Effector memory CD4-positive, alpha-beta T cell (primary cell): ENCODE measurements at regions not wholly inside any gene's neighbourhood (a gene's known extent, or its start where the extent isn't known, plus 50 kb on each side); places are given as distances from the start of the nearest gene placed in this dataset.
A peak's percentile ranks its signal among the peaks of the same experiment; 100 is the strongest.

Experiments
- DNase-seq, 3 donors: peaks; one replicate each; pipeline ENCODE4 v3.0.0-alpha.2; 2020
- H3K27ac ChIP-seq: 2 replicates; pipeline ENCODE4 v1.7.0; 2013; ENCODE audit warnings: mild to moderate bottlenecking, low read length, moderate library complexity; ENCODE audit not compliant: insufficient read depth, poor library complexity, severe bottlenecking
- H3K27me3 ChIP-seq: replicated peaks from 2 replicates; pipeline ENCODE4 v1.7.0; 2013; ENCODE audit warnings: mild to moderate bottlenecking, low read length; ENCODE audit not compliant: insufficient read depth, control insufficient read depth, poor library complexity, severe bottlenecking
- H3K36me3 ChIP-seq: 2 replicates; pipeline ENCODE4 v1.7.0; 2013; ENCODE audit warnings: mild to moderate bottlenecking, low read length, moderate library complexity; ENCODE audit not compliant: control insufficient read depth, insufficient read depth
- H3K4me1 ChIP-seq: 2 replicates; pipeline ENCODE4 v1.7.0; 2013; ENCODE audit warnings: low read length, mild to moderate bottlenecking; ENCODE audit not compliant: control insufficient read depth, insufficient read depth, poor library complexity, severe bottlenecking
- H3K4me3 ChIP-seq: 2 replicates; pipeline ENCODE4 v1.7.0; 2013; ENCODE audit warnings: low read length, low read depth, mild to moderate bottlenecking; ENCODE audit not compliant: insufficient read depth, poor library complexity, severe bottlenecking
- H3K9me3 ChIP-seq: 2 replicates; pipeline ENCODE4 v1.7.0; 2013; ENCODE audit warnings: mild to moderate bottlenecking, low read length, moderate library complexity; ENCODE audit not compliant: control insufficient read depth

DNA sequence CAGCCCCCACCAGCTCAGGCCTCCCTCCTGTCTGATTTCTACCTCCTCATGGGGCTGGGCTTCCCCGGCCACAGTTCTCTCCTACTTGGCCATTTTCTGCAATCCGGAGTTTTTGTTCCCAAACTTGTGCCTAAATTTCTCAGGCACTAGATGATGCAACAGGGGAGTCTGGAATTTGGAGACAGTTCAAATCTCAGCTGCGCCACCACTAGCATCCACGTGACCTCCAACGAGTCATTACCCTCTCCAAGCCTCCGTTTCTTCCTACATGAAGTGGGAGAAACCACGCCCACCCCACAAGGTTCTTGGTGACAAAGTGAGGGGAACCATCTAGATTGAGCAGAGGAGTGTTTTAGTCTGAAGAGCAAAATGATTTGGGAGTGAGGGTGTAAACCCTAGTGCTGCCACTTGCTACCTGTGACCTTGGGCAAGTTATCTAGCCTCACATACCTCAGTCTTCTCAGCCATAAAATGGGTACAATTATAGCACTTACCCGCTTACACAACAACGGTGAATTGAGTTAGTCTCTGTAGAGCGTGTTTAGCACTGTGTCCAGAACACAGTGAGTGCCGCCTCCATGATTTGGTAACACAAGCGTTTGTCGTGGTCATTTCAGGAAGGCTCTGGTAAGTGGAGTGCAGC lies 61.4 kb upstream of the ASAP2 start:
- H3K9me3 ChIP-seq: no peaks in the 10 kb centered on the region
- H3K27me3 ChIP-seq: no peaks in the 10 kb centered on the region
- DNase-seq: no peak
- no peak overlapping the region for H3K4me3 ChIP-seq
- H3K4me1 ChIP-seq: no peaks in the 10 kb centered on the region
- no peak overlapping the region for H3K27ac ChIP-seq
- H3K36me3 ChIP-seq: no peaks in the 10 kb centered on the region

DNA sequence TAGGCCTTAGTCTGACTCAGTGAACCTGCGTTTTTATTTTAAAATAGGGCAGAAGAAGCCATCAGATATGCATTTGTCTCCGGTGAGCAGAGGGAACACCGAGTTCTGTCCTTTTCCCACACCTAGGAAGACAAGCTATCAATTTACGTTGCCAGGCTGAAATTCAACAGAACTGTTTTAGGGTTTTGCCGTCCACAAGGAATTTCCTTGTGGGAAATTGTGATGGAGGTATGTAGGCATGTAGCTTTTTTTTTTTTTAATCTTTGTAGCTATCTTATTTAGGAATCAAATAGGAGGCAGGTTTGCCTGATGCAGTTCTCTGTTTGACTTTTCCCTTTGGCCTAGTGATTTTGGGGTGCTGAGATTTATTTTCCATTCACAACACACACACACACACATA lies 62.0 kb upstream of the ASAP2 start:
- Histone ChIP-seq H3K27me3 (peaks cover under 1% of the 10 kb centered on the region), H3K27ac (no peak overlapping the region), H3K4me3 (no peak overlapping the region), H3K4me1 (no peaks in the 10 kb centered on the region), H3K36me3 (no peaks in the 10 kb centered on the region), H3K9me3 (no peaks in the 10 kb centered on the region)
- DNase-seq: no peak

DNA sequence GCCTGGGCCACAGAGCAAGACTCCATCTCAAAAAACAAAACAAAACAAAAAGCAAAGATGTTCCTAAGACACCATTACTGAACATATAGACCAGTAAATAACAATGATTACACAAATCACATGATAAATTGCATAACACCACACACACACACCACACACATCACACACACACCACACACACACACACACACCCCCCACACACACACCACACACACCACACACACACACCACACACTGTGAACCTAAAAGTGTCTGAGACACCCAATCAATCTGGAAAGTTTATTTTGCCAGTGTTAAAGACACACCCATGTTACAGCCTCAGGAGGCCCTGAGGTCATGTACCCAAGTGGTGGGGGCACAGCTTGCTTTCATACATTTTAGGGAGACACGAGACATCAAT lies 62.6 kb upstream of the ASAP2 start:
- Histone ChIP-seq H3K4me3 (no peak overlapping the region), H3K36me3 (no peaks in the 10 kb centered on the region), H3K27me3 (peaks cover 2% of the 10 kb centered on the region), H3K4me1 (no peaks in the 10 kb centered on the region), H3K27ac (no peak overlapping the region), H3K9me3 (no peaks in the 10 kb centered on the region)
- DNase-seq: no peak

DNA sequence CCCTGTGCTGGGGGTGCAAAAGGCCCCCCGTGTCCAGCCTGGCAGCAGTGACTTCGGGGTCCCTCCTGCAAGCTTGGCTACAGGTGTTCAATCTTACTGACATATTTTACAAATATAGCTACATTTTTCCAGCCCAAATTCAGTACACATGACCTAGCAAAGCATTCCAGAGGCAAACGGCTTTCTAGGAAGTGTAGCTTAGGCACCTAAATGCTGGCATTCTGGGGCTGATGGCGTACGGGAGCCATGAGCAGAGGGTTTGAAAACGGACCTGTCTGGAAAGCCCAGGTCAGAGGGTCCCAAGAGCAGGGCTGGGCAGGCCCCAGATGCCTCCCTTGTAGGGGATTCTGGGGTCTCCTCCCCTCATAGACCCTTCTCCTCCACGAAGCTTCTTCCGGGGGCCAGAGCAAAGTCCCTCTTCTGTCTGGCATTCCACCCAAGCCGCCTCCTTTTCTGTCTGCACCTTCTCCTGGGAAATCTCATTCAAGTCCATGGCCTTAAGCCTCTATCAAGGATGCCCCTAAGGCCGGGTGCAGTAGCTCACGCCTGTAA lies 63.3 kb upstream of the ASAP2 start:
- H3K27ac ChIP-seq: no peak overlapping the region
- H3K27me3 ChIP-seq: peaks cover 2% of the 10 kb centered on the region
- DNase-seq: no peak
- H3K9me3 ChIP-seq: no peaks in the 10 kb centered on the region
- no peaks in the 10 kb centered on the region for H3K4me1 ChIP-seq
- peak overlapping the region; percentile 11 for H3K4me3 ChIP-seq
- no peaks in the 10 kb centered on the region for H3K36me3 ChIP-seq

DNA sequence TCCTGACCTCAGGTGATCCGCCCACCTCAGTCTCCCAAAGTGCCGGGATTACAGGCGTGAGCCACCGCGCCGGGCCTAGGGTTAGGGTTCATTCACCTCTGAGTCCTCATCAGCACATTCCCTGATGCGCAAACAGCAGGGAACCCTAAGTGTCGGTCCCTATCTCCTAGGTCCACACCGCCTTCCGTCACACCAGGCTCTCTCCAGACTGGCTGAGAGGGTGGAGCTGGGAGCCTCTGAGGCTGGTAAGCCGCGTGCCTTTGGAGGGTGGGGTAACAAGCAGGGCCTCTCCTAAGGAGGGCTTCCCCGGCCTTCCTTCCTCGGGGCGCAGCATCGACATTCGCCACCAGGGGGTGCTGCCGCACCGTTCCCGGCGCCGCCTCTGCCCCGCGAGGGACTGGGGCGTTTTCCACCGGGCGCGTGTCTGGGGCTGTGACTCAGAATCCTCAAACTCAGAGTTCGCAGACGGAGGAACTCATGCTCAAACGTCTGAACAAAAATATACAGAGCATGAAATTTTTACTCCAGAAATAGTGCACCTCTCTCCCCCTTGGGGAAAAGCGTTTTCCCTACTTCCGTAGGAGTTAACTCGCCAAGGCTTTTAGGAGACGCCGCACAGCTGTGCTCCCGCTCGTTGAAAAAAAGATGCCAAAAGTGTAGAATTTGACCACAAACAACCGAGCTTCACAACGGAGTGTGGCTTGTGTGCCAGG lies 63.9 kb upstream of the ASAP2 start:
- Histone ChIP-seq H3K4me3 (peak overlapping the region; percentile 11), H3K36me3 (no peaks in the 10 kb centered on the region), H3K27ac (no peak overlapping the region), H3K9me3 (no peaks in the 10 kb centered on the region), H3K27me3 (peaks cover 2% of the 10 kb centered on the region), H3K4me1 (no peaks in the 10 kb centered on the region)
- peak; percentile 48 to 52 (median 52) for DNase-seq

DNA sequence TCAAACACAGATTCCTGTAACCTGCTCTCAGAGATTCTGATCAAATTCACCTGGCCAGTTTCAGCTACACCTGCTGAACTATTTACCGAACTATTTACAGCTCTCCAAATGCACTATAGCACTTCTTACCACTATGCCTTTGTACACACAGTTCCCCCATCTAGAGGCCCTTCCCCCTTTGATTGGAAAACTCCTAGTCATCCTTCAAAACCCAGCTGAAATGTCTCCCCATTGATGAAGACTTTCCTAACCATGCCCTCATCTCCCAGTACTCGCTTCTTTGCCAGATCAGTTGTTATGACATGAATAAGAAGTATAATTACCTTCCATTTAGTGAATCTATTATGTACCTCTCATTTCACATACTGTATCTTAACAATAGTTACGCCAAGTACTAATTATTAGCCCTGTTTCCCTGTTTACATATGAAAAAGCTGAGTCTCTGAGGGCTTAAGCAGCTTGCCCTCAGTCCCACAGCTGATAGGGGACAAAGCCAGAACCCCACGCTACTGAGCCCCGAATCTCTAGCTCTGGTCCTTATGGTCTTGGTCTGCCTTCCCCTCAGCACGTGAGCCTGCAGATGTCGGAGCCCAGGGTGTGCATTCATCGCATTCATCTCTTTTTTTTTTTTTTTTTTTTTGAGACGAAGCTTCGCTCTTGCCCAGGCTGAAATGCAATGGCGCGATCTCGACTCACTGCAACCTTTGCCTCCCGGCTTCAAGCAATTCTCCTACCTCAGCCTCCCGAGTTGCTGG lies 64.7 kb upstream of the ASAP2 start:
- Histone ChIP-seq H3K27me3 (peaks cover 2% of the 10 kb centered on the region), H3K36me3 (no peaks in the 10 kb centered on the region), H3K4me3 (no peak overlapping the region), H3K27ac (no peak overlapping the region), H3K4me1 (no peaks in the 10 kb centered on the region), H3K9me3 (no peaks in the 10 kb centered on the region)
- DNase-seq: no peak

DNA sequence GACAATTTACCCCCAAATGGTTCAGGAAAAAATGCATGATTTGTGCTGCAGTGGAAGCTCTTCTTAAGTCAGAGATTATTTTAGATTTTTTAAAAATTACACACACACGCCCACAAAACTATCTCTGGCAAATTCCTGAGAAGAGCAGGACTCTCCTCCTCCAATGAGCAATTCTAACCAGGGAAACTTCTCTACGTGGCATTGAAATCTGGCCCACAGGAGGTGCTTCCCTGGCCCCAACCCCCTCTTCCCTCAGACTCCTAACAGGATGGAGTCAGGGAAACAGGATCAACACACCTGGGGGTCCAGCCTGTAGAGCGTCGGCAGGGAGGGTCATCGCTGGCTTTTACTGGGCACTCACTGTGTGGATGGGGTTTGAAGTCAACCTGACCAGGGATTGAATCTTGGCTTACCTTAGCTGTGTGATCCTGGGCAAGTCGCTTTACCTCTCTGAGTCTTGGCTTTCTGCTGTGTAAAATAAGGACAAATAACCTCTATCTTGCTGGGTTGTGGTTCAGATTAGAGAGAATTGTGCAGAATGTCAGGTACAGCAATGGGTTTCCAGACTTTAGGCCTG lies 65.4 kb upstream of the ASAP2 start:
- no peak for DNase-seq
- Histone ChIP-seq H3K9me3 (no peaks in the 10 kb centered on the region), H3K27ac (no peak overlapping the region)

DNA sequence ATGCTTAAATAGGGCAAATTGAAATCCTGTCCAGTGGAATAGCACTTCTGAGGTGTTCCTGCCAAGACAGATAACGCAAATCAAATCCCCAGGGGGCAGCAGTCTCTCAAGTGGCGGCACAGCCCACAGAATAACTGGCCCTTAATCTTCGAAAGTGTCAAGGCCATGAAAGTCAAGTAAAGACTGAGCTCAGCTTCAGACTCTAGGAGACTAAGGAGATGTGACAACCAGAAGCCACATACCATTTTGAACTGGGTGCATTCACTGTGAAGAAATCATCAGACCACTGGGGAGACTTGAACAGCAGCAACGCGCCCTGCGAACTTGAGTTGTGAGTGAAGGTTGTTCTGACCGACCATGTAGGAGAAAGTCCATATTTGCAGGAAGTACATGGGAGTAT lies 66.0 kb upstream of the ASAP2 start:
- Histone ChIP-seq H3K9me3 (no peaks in the 10 kb centered on the region), H3K27me3 (peaks cover 2% of the 10 kb centered on the region), H3K4me3 (no peak overlapping the region), H3K4me1 (no peaks in the 10 kb centered on the region), H3K36me3 (no peaks in the 10 kb centered on the region), H3K27ac (no peak overlapping the region)
- DNase-seq: no peak

More for the DNA sequence above, 65.4 kb upstream of the ASAP2 start:
- Histone ChIP-seq H3K27me3 (peaks cover 2% of the 10 kb centered on the region), H3K36me3 (no peaks in the 10 kb centered on the region), H3K4me3 (no peak overlapping the region), H3K4me1 (no peaks in the 10 kb centered on the region)

DNA sequence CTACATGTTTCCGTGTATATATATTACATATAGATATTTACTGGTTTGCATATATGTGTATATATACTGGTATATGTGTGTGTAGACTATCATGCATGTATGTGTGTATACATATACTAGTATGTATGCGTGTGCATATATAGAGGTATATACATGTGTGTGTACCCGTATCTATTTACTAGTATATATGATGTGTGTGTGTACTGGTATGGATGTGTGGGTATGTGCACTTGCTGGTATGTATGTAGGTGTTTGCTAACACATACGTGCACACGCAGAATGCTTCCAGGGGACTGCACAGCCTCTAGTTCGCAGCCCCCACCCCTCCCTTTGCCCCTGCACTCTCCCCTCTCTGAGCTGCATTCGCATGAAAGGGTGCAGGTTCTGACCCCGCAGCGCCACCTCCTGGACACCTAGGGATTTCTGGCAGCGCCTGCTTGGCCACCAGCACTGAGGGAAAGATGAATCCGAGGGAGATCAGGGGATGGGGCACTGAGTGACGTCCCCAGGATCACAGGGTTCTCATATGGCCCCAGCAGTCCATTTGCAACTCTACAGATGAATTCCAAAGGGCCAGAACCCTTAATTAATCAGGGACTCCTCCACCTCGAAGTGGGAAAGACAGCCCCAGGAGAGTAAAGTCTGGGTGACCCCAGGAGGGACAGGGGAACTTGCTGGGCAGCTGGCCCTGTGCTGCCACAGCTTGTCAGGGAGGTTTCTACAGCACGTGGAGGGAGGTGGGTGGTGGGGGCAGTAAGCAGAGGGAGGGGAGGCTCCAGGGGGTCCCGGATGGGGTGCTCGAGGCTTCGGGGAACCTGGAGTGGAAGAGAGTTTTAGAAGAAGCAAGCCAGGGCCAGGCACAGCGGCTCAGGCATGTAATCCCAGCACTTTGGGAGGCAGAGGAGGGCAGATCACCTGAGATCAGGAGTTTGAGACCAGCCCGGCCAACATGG lies 66.8 kb upstream of the ASAP2 start:
- Histone ChIP-seq H3K27me3 (peaks cover 2% of the 10 kb centered on the region), H3K27ac (no peak overlapping the region), H3K4me3 (no peak overlapping the region), H3K9me3 (no peaks in the 10 kb centered on the region), H3K36me3 (no peaks in the 10 kb centered on the region), H3K4me1 (no peaks in the 10 kb centered on the region)
- peak in 1 of 3 donors; percentile 21 for DNase-seq
